ENCODE measurements at regions not wholly inside any gene's neighbourhood (a gene's known extent, or its start where the extent isn't known, plus 50 kb on each side); places are given as distances from the start of the nearest gene placed in this dataset.

GRCh38 chr12:28640519-28640918 is 450.3 kb downstream of the CCDC91 start:
- no peak for TF ChIP-seq CTCF (optimal IDR thresholded peaks at IDR 0.05 in 1 of 3, IDR thresholded peaks at IDR 0.05 in 1 of 3, conservative IDR thresholded peaks at IDR 0.05 in 1 of 3; ENCODE audit: extremely low read depth in 1 of 3, insufficient read depth in 2 of 3, low read length in 3 of 3)
- no peak for TF ChIP-seq EZH2 (IDR thresholded peaks at IDR 0.05; ENCODE audit: low read length)

Measured in keratinocyte (primary cell).